ENCODE measurements at regions not wholly inside any gene's neighbourhood (a gene's known extent, or its start where the extent isn't known, plus 50 kb on each side); places are given as distances from the start of the nearest gene placed in this dataset.

GRCh38 chr21:25331286-25331685 is 276.0 kb downstream of the MRPL39 start:
- TF ChIP-seq POLR2AphosphoS5 (IDR thresholded peaks at IDR 0.05; ENCODE audit: low read depth, low read length): no peak
- TF ChIP-seq POLR2A (IDR thresholded peaks at IDR 0.05; ENCODE audit: low read depth, low read length): no peak
- TF ChIP-seq SPI1 (IDR thresholded peaks at IDR 0.05; ENCODE audit: low read depth, low read length): no peak
- no peak for TF ChIP-seq TAF1 (IDR thresholded peaks at IDR 0.05; ENCODE audit: low read depth, low read length)
